SK-N-SH treated with all-trans-retinoic acid at 6 μM for 48 hours (cell line): ENCODE measurements at regions not wholly inside any gene's neighbourhood (a gene's known extent, or its start where the extent isn't known, plus 50 kb on each side); places are given as distances from the start of the nearest gene placed in this dataset.

ENCODE experiments used
- ARNTL ChIP-seq: fragments of 450-650 bp; formaldehyde crosslinking; IDR thresholded peaks from 2 replicates; pipeline ENCODE4 v1.5.0; 2020; ENCODE audit warnings: low read depth, mild to moderate bottlenecking, moderate library complexity, borderline replicate concordance
- CREB5 ChIP-seq: fragments of 250-450 bp; sonication (Bioruptor Pico); IDR thresholded peaks from 2 replicates; pipeline ENCODE4 v1.5.1; 2020; ENCODE audit warnings: low read depth, mild to moderate bottlenecking, moderate library complexity
- ESRRG ChIP-seq: fragments of 250-450 bp; sonication (Bioruptor Pico); IDR thresholded peaks from 2 replicates; pipeline ENCODE4 v1.6.1; 2021; ENCODE audit warnings: mild to moderate bottlenecking
- GLIS3 ChIP-seq: fragments of 250-450 bp; sonication (Bioruptor Pico); IDR thresholded peaks from 2 replicates; pipeline ENCODE4 v1.5.0; 2020; ENCODE audit warnings: mild to moderate bottlenecking, moderate library complexity
- PATZ1 ChIP-seq: fragments of 250-450 bp; sonication (Bioruptor Pico); IDR thresholded peaks from 2 replicates; pipeline ENCODE4 v1.8.0; 2020; ENCODE audit warnings: mild to moderate bottlenecking, moderate library complexity, borderline replicate concordance
- TSHZ2 ChIP-seq: fragments of 250-450 bp; sonication (Bioruptor Pico); IDR thresholded peaks from 2 replicates; pipeline ENCODE4 v1.5.0; 2020; ENCODE audit warnings: mild to moderate bottlenecking, moderate library complexity
- ZNF565 ChIP-seq: fragments of 450-650 bp; formaldehyde crosslinking; conservative IDR thresholded peaks from 2 replicates; pipeline ENCODE4 v1.5.0; 2020; ENCODE audit warnings: low read depth, mild to moderate bottlenecking, moderate library complexity

GRCh38 chr21:27756191-27756590, 789.3 kb upstream of the ADAMTS5 start:
- TF ChIP-seq PATZ1 (no peak), GLIS3 (no peak), TSHZ2 (no peak), ARNTL (CRISPR knock-in tag) (no peak), ZNF565 (CRISPR knock-in tag) (no peak), ESRRG (CRISPR knock-in tag) (no peak), CREB5 (CRISPR knock-in tag) (no peak)
